H1 (cell line): ENCODE measurements at regions not wholly inside any gene's neighbourhood (a gene's known extent, or its start where the extent isn't known, plus 50 kb on each side); places are given as distances from the start of the nearest gene placed in this dataset.

Source experiments
- CTCF ChIA-PET: fragments of 300-600 bp; sonication (Branson Sonifier 250); formaldehyde crosslinking; loops from one replicate; lab custom pipeline; 2021; ENCODE audit not compliant: partially characterized antibody; lab: Charles Lee
- POLR2A ChIA-PET: fragments of 300-600 bp; sonication (Branson Sonifier 250); formaldehyde crosslinking; loops from one replicate; lab custom pipeline; 2021; ENCODE audit warnings: inconsistent platforms; ENCODE audit not compliant: partially characterized antibody; lab: Charles Lee
- DNase-seq, 2 experiments: peaks; one replicate each; pipeline versions ENCODE4 v3.0.0 to v3.0.0-alpha.2; 2010 to 2022; ENCODE audit warnings: low spot score in 2 of 2, low read depth in 1 of 2, mixed read lengths in 1 of 2
- FAIRE-seq: peaks from 2 replicates; lab custom pipeline; 2011; peaks lifted over from hg19 to GRCh38; lab: Jason Lieb, UNC
- H2AFZ ChIP-seq: 2 replicates; pipeline ENCODE4 v1.8.1; 2012; ENCODE audit warnings: low read length, inconsistent platforms
- H2AK5ac ChIP-seq: 2 replicates; pipeline ENCODE4 v1.6.1; 2013; ENCODE audit warnings: low read depth, low read length
- H2BK120ac ChIP-seq: replicated peaks from 2 replicates; pipeline ENCODE3; 2013; ENCODE audit warnings: low read depth, low read length, inconsistent platforms
- H2BK12ac ChIP-seq: 2 replicates; pipeline ENCODE4 v1.6.1; 2013; ENCODE audit warnings: low read depth, low read length
- H2BK15ac ChIP-seq: 2 replicates; pipeline ENCODE4 v1.6.1; 2013; ENCODE audit warnings: low read length
- H2BK20ac ChIP-seq: 2 replicates; pipeline ENCODE4 v1.6.1; 2013; ENCODE audit warnings: low read length
- H2BK5ac ChIP-seq: 2 replicates; pipeline ENCODE4 v1.6.1; 2013; ENCODE audit warnings: low read depth, low read length
- H3K14ac ChIP-seq: 2 replicates; pipeline ENCODE4 v1.6.1; 2013; ENCODE audit warnings: inconsistent platforms; ENCODE audit not compliant: insufficient read length
- H3K18ac ChIP-seq: 2 replicates; pipeline ENCODE4 v1.6.1; 2013; ENCODE audit warnings: low read length; ENCODE audit errors: extremely low read depth
- H3K23ac ChIP-seq: 2 replicates; pipeline ENCODE4 v1.6.1; 2013; ENCODE audit warnings: inconsistent platforms; ENCODE audit not compliant: insufficient read length
- H3K23me2 ChIP-seq: 2 replicates; pipeline ENCODE4 v1.6.1; 2013; ENCODE audit warnings: low read depth, low read length
- H3K27ac ChIP-seq: 2 replicates; pipeline ENCODE4 v1.6.1; 2011; ENCODE audit warnings: low read depth, low read length, inconsistent platforms
- H3K27me3 ChIP-seq, 4 experiments: replicated peaks in 1 of 4; 1 replicate in 1 of 4; 2 replicates in 3 of 4; pipeline versions ENCODE4 v1.6.1 to v1.8.1; 2011 to 2013; ENCODE audit warnings: low read length in 3 of 4, mild to moderate bottlenecking in 3 of 4, inconsistent platforms in 2 of 4, mixed read lengths in 2 of 4, moderate library complexity in 1 of 4; ENCODE audit not compliant: control insufficient read depth in 3 of 4, insufficient read depth in 3 of 4; ENCODE audit errors: extremely low read depth in 1 of 4
- H3K36me3 ChIP-seq, 4 experiments: 2 replicates each; pipeline versions ENCODE4 v1.6.1 to v1.8.1; 2011 to 2013; ENCODE audit warnings: mild to moderate bottlenecking in 4 of 4, low read length in 3 of 4, moderate library complexity in 2 of 4, control low read depth in 1 of 4, inconsistent platforms in 1 of 4; ENCODE audit not compliant: insufficient read depth in 4 of 4, control insufficient read depth in 2 of 4
- H3K4ac ChIP-seq: replicated peaks from 2 replicates; pipeline ENCODE3; 2013; ENCODE audit warnings: low read length, low read depth, mixed read lengths, inconsistent platforms; ENCODE audit not compliant: insufficient read length
- H3K4me1 ChIP-seq, 4 experiments: replicated peaks in 1 of 4; 1 replicate in 1 of 4; 2 replicates in 3 of 4; pipeline versions ENCODE4 v1.6.1 to v1.8.1; 2011 to 2013; ENCODE audit warnings: low read length in 3 of 4, inconsistent platforms in 2 of 4, mixed read lengths in 1 of 4; ENCODE audit not compliant: insufficient read depth in 4 of 4, control insufficient read depth in 3 of 4
- H3K4me2 ChIP-seq, 2 experiments: 2 replicates each; pipeline versions ENCODE4 v1.6.1 to v1.8.1; 2011 to 2013; ENCODE audit warnings: low read depth in 2 of 2, low read length in 2 of 2, control low read depth in 1 of 2, inconsistent platforms in 1 of 2, mild to moderate bottlenecking in 1 of 2; ENCODE audit not compliant: insufficient read depth in 1 of 2
- H3K4me3 ChIP-seq, 4 experiments: fragments of 200-600, 300-600 bp in 1 of 4; sonication (generic), shearing (Covaris generic), sonication (Bioruptor Twin) in 1 of 4; 2 replicates each; pipeline versions ENCODE4 v1.5.1 to v1.8.1; 2011 to 2016; ENCODE audit warnings: low read length in 4 of 4, low read depth in 3 of 4, control low read depth in 2 of 4, inconsistent platforms in 2 of 4, mild to moderate bottlenecking in 2 of 4, mixed read lengths in 1 of 4, moderate library complexity in 1 of 4; ENCODE audit not compliant: insufficient read depth in 2 of 4; ENCODE audit errors: extremely low read depth in 1 of 4
- H3K56ac ChIP-seq: replicated peaks from 2 replicates; pipeline ENCODE3; 2013; ENCODE audit warnings: low read depth, mild to moderate bottlenecking, mixed read lengths, low read length, inconsistent platforms; ENCODE audit not compliant: insufficient read length
- H3K79me1 ChIP-seq: 2 replicates; pipeline ENCODE4 v1.6.1; 2013; ENCODE audit warnings: low read depth, low read length, control low read depth
- H3K79me2 ChIP-seq, 2 experiments: 2 replicates each; pipeline versions ENCODE4 v1.6.1 to v1.8.1; 2012 to 2013; ENCODE audit warnings: low read length in 2 of 2, mild to moderate bottlenecking in 2 of 2, inconsistent platforms in 1 of 2; ENCODE audit not compliant: insufficient read depth in 2 of 2, control insufficient read depth in 1 of 2
- H3K9ac ChIP-seq, 4 experiments: replicated peaks in 1 of 4; 1 replicate in 1 of 4; 2 replicates in 3 of 4; pipeline versions ENCODE4 v1.6.1 to v1.8.1; 2011 to 2013; ENCODE audit warnings: low read depth in 3 of 4, low read length in 3 of 4, control low read depth in 2 of 4, mild to moderate bottlenecking in 2 of 4, moderate library complexity in 2 of 4, inconsistent platforms in 1 of 4; ENCODE audit errors: extremely low read depth in 1 of 4
- H3K9me3 ChIP-seq, 2 experiments: 2 replicates each; pipeline versions ENCODE4 v1.6.1 to v1.8.1; 2012 to 2013; ENCODE audit warnings: mild to moderate bottlenecking in 2 of 2, moderate library complexity in 2 of 2, control low read depth in 1 of 2, inconsistent platforms in 1 of 2, low read depth in 1 of 2, low read length in 1 of 2, mixed read lengths in 1 of 2; ENCODE audit not compliant: insufficient read depth in 2 of 2
- H4K20me1 ChIP-seq, 2 experiments: replicated peaks in 1 of 2; 2 replicates each; pipeline versions ENCODE3 to v1.8.1; 2011 to 2013; ENCODE audit warnings: inconsistent platforms in 2 of 2, low read length in 2 of 2, mild to moderate bottlenecking in 1 of 2; ENCODE audit not compliant: insufficient read depth in 2 of 2, control insufficient read depth in 1 of 2
- H4K5ac ChIP-seq: 2 replicates; pipeline ENCODE4 v1.6.1; 2013; ENCODE audit warnings: low read length, low read depth, mixed read lengths, inconsistent platforms; ENCODE audit not compliant: insufficient read length
- H4K8ac ChIP-seq: 2 replicates; pipeline ENCODE4 v1.8.0; 2013; ENCODE audit warnings: mild to moderate bottlenecking, moderate library complexity, low read length, inconsistent platforms; ENCODE audit not compliant: insufficient read depth; ENCODE audit errors: extremely low read depth
- H4K91ac ChIP-seq: replicated peaks from 2 replicates; pipeline ENCODE3; 2013; ENCODE audit warnings: low read length, mixed read lengths, inconsistent platforms; ENCODE audit not compliant: insufficient read length
- EZH2 ChIP-seq: fragments of 200-600 bp; sonication (generic); IDR thresholded peaks from 2 replicates; pipeline ENCODE4 v1.7.1; 2012; ENCODE audit warnings: low read depth, mild to moderate bottlenecking, moderate library complexity, low read length, inconsistent platforms; ENCODE audit not compliant: severe bottlenecking
- TCF12 ChIP-seq: IDR thresholded peaks from 2 replicates; pipeline ENCODE4 v1.6.1; 2011; ENCODE audit warnings: low read depth, mild to moderate bottlenecking, low read length
- WGBS, 2 experiments: shearing (Covaris generic) in 1 of 2; methylation state at CpG; one replicate each; pipeline versions ENCODE4 v1.1.6 to v1.1.7; 2013 to 2015; ENCODE audit warnings: low lambda C conversion rate in 2 of 2, mixed read lengths in 2 of 2, inconsistent platforms in 1 of 2, low coverage in 1 of 2, missing lambda C conversion rate in 1 of 2; ENCODE audit not compliant: insufficient replicate concordance in 2 of 2, insufficient coverage in 1 of 2, insufficient read length in 1 of 2; ENCODE audit errors: extremely low coverage in 1 of 2, missing lambda C conversion rate in 1 of 2; 5-methylcytosine and 5-hydroxymethylcytosine counted together
- TF ChIP-seq, protein P1 (sequence below), 3 experiments: IDR thresholded peaks; 1 replicate in 2 of 3; 2 replicates in 1 of 3; pipeline versions ENCODE4 v1.5.1 to v1.6.1; 2011; ENCODE audit warnings: low read length in 3 of 3, mild to moderate bottlenecking in 3 of 3, inconsistent platforms in 2 of 3, low read depth in 1 of 3, moderate library complexity in 1 of 3; ENCODE audit not compliant: insufficient read depth in 1 of 3; ENCODE audit errors: control extremely low read depth in 1 of 3

DNA sequence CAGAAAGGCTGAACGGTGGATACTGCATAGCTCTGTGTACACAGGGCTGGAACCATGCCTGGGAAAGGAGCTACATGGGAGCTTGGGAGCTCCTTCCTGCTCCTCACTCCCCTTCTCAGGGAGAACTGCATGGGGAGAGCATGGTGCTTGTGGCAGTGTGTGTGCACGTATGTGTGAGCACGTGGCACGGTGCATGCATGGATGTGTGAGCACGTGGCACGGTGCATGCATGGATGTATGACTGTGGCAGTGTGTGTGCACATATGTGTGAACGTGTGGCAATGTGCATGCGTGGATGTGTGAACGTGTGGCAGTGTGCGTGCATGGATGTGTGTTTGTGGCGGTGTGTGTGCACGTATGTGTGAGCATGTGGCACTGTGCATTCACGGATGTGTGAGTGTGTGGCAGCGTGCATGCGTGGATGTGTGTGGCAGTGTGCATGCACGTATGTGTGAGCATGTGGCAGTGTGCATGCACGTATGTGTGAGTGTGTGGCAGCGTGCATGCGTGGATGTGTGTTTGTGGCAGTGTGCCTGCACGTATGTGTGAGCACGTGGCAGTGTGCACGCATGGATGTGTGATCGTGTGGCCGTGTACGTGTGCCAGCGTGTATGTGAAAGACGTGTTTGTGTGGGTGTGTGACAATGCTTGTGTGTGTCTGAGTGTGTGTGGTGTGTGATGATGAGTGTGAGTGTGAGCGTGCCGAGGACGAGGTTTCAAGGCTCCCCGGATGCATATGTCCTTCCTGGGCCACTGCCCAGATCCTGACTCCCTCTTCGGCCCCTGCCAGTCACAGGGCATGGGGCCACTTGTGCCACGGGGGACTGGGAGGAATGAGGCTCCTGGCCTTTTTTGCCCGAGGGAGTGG lies 52.4 kb upstream of the JPH3 start:
- Histone ChIP-seq H3K27me3 (no peaks in the 10 kb centered on the region; a peak in 1 of 7 replicates), H2AK5ac (peak overlapping the region; percentile 94), H3K14ac (no peak overlapping the region), H3K36me3 (no peaks in the 10 kb centered on the region), H4K8ac (no peak overlapping the region; the same call in 1 of the 2 replicates), H4K91ac (peak overlapping the region; percentile 91), H3K23ac (no peak overlapping the region), H3K4ac (peak overlapping the region; percentile 83), H2AFZ (no peak overlapping the region), H3K79me2 (no peaks in the 10 kb centered on the region), H3K56ac (no peak overlapping the region), H2BK20ac (no peak overlapping the region), H3K9me3 (peaks cover 7 to 8% of the 10 kb centered on the region in 2 experiments; a peak in 1 of 4 replicates), H2BK5ac (peak overlapping the region; percentile 88), H3K4me3 (no peak overlapping the region), H3K79me1 (no peaks in the 10 kb centered on the region), H2BK120ac (peak overlapping the region; percentile 39), H4K20me1 (peaks cover 0 to 8% of the 10 kb centered on the region in 2 experiments), H3K23me2 (no peaks in the 10 kb centered on the region), H2BK12ac (peak overlapping the region; percentile 83; the same call in 1 of the 2 replicates), H3K4me2 (no peak overlapping the region), H4K5ac (no peak overlapping the region), H3K27ac (no peak overlapping the region), H2BK15ac (peak overlapping the region; percentile 97), H3K4me1 (no peaks in the 10 kb centered on the region; a peak in 2 of 7 replicates), H3K18ac (no peak overlapping the region), H3K9ac (no peak overlapping the region)
- CTCF ChIA-PET: interaction anchor here (0.7 to 1.6 kb wide), 16 partner anchors 11 to 129 kb away, joined by 3 to 20 read pairs (median 4); no protein-coding TSS in a partner anchor
- 80% methylated on average over 34 of the region's 34 CpGs; no CpG with 5 or more reads in 1 of the 2 experiments for WGBS, 2 experiments
- FAIRE-seq (no peak), DNase-seq (no peak)
- POLR2A ChIA-PET: no interaction called here
- no peak for TF ChIP-seq EZH2
- TF ChIP-seq TCF12: no peak
- TF ChIP-seq, protein P1, sequence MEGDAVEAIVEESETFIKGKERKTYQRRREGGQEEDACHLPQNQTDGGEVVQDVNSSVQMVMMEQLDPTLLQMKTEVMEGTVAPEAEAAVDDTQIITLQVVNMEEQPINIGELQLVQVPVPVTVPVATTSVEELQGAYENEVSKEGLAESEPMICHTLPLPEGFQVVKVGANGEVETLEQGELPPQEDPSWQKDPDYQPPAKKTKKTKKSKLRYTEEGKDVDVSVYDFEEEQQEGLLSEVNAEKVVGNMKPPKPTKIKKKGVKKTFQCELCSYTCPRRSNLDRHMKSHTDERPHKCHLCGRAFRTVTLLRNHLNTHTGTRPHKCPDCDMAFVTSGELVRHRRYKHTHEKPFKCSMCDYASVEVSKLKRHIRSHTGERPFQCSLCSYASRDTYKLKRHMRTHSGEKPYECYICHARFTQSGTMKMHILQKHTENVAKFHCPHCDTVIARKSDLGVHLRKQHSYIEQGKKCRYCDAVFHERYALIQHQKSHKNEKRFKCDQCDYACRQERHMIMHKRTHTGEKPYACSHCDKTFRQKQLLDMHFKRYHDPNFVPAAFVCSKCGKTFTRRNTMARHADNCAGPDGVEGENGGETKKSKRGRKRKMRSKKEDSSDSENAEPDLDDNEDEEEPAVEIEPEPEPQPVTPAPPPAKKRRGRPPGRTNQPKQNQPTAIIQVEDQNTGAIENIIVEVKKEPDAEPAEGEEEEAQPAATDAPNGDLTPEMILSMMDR (IDR thresholded peaks at IDR 0.05; ENCODE audit: control extremely low read depth in 1 of 3, insufficient read depth in 1 of 3, low read depth in 1 of 3, low read length in 3 of 3): no peak
